Esophagus muscularis mucosa (tissue), 4 donors: ENCODE measurements at regions not wholly inside any gene's neighbourhood (a gene's known extent, or its start where the extent isn't known, plus 50 kb on each side); places are given as distances from the start of the nearest gene placed in this dataset.

ENCODE experiments used
- DNase-seq: peaks from one replicate; pipeline ENCODE4 v3.0.0-alpha.2; 2017; ENCODE audit errors: extremely low spot score
- H3K27ac ChIP-seq, 4 donors: fragments of 200-600 bp; sonication (generic); replicated peaks in 1 of 4; 1 replicate in 3 of 4; 2 replicates in 1 of 4; pipeline ENCODE4 v1.5.1; 2016 to 2019; ENCODE audit warnings: mild to moderate bottlenecking in 1 of 4
- H3K27me3 ChIP-seq, 4 donors: fragments of 200-600 bp; sonication (generic); one replicate each; pipeline versions ENCODE4 v1.5.1 to v1.6.0; 2016 to 2019
- H3K36me3 ChIP-seq, 4 donors: fragments of 200-600 bp; sonication (generic); one replicate each; pipeline ENCODE4 v1.5.1; 2016 to 2019
- H3K4me1 ChIP-seq, 4 donors: fragments of 200-600 bp; sonication (generic); one replicate each; pipeline ENCODE4 v1.5.1; 2016 to 2019
- H3K4me3 ChIP-seq, 4 donors: fragments of 200-600 bp; sonication (generic); 1 replicate in 2 of 4; 2 replicates in 2 of 4; pipeline ENCODE4 v1.5.1; 2016 to 2019; ENCODE audit warnings: mild to moderate bottlenecking in 4 of 4, moderate library complexity in 1 of 4
- H3K9me3 ChIP-seq, 4 donors: fragments of 200-600 bp; sonication (generic); 1 replicate in 3 of 4; 2 replicates in 1 of 4; pipeline ENCODE4 v1.5.1; 2016 to 2019
- EP300 ChIP-seq: sonication (generic); formaldehyde crosslinking; IDR thresholded peaks from one replicate; pipeline ENCODE4 v1.6.1; 2017; ENCODE audit warnings: antibody characterized with exemption
- POLR2A ChIP-seq: fragments of 450-650 bp; IDR thresholded peaks from one replicate; pipeline ENCODE4 v1.6.1; 2017; ENCODE audit warnings: antibody characterized with exemption, moderate library complexity, mild to moderate bottlenecking, low read depth
- POLR2AphosphoS5 ChIP-seq, 2 donors: sonication (generic); formaldehyde crosslinking; IDR thresholded peaks; one replicate each; pipeline ENCODE4 v1.6.1; 2017; ENCODE audit warnings: antibody characterized with exemption in 2 of 2
- WGBS: methylation state at CpG from one replicate; pipeline ENCODE4 v1.1.5; 2018; 5-methylcytosine and 5-hydroxymethylcytosine counted together
- intact Hi-C: fragments of 100-400 bp; cut with DNase I; formaldehyde crosslinking; loops from one replicate; pipeline ENCODE4 v1.15.1; 2023
- TF ChIP-seq, protein P1 (sequence below), 3 experiments: fragments of 200-600 bp in 2 of 3; fragments of 450-650 bp in 1 of 3; sonication (generic) in 2 of 3; IDR thresholded peaks; one replicate each; pipeline ENCODE4 v1.5.1; 2017 to 2019; ENCODE audit warnings: antibody characterized with exemption in 3 of 3, mild to moderate bottlenecking in 2 of 3, moderate library complexity in 1 of 3

DNA sequence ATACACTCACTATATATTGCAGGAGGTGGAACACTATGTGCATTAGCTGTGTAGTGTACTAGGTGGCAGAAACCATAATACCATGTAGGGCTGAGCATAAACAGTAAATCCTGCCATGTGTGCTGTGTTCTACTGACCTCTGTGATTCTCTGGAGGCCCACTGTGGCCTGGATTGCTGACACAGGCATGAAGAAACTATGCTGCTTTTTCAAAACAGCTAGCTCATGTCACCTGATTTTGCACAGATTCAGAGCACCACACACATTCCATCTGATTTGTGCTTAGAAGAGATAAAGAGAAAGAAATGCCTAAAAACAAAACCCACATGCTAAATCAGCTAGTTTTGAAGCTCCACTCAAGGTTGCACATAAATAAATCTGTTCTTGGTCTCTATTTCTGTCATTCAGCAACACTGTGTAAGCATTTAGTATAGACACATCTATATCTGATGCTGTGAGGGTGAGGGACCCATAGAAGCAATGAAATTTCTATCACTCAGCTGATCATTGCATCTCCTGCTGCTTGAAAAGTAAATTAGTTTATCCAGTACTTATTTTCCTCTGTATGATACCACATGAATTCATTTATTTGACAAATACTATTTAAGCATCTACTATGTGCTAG is 1007.7 kb upstream of the SEMA6D start:
- Histone ChIP-seq H3K36me3 (no peaks in the 10 kb centered on the region), H3K9me3 (peaks cover 0 to 9% (median 2%) of the 10 kb centered on the region in 4 donors), H3K27ac (no peak overlapping the region), H3K4me1 (no peaks in the 10 kb centered on the region), H3K4me3 (no peak overlapping the region), H3K27me3 (no peaks in the 10 kb centered on the region)
- no peak for DNase-seq
- intact Hi-C loops: no loop called here
- TF ChIP-seq POLR2AphosphoS5 (IDR thresholded peaks at IDR 0.05): no peak
- TF ChIP-seq EP300: no peak
- TF ChIP-seq POLR2A: no peak
- TF ChIP-seq, protein P1, sequence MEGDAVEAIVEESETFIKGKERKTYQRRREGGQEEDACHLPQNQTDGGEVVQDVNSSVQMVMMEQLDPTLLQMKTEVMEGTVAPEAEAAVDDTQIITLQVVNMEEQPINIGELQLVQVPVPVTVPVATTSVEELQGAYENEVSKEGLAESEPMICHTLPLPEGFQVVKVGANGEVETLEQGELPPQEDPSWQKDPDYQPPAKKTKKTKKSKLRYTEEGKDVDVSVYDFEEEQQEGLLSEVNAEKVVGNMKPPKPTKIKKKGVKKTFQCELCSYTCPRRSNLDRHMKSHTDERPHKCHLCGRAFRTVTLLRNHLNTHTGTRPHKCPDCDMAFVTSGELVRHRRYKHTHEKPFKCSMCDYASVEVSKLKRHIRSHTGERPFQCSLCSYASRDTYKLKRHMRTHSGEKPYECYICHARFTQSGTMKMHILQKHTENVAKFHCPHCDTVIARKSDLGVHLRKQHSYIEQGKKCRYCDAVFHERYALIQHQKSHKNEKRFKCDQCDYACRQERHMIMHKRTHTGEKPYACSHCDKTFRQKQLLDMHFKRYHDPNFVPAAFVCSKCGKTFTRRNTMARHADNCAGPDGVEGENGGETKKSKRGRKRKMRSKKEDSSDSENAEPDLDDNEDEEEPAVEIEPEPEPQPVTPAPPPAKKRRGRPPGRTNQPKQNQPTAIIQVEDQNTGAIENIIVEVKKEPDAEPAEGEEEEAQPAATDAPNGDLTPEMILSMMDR (IDR thresholded peaks at IDR 0.05): no peak

DNA sequence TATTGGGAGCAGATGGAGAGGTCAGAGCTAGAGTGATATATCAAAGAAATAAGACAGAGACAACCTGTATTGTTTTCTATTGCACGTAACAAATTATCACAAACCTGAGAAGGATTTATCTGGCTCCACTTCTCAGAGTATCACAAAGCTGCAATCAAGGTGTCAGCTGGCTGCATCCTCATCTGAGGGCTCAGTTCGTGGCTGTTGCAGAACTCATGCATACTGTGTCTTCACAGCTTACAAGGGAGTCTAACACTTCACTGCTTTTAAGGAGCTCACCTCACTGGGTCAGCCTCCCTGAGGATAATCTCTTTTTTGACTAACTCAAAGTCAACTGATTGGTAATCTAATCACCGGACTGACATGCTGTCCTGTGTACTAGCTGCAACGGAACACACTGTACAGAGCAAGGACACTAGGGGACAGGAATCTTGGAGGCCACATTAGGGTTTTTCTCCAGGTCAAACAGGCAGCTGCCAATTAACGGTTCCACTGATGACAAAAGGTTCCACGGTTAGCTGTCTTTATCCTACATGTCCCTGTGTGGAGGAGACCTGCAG is 1006.8 kb upstream of the SEMA6D start:
- WGBS: 86% methylated on average over 6 of the region's 6 CpGs
- intact Hi-C loops: no loop called here
- Histone ChIP-seq H3K27ac (no peak overlapping the region), H3K9me3 (peaks cover 0 to 9% (median 2%) of the 10 kb centered on the region in 4 donors), H3K36me3 (no peaks in the 10 kb centered on the region), H3K4me1 (no peaks in the 10 kb centered on the region), H3K27me3 (no peaks in the 10 kb centered on the region), H3K4me3 (no peak overlapping the region)
- TF ChIP-seq POLR2A: no peak
- TF ChIP-seq, protein P1 (IDR thresholded peaks at IDR 0.05): no peak
- no peak for TF ChIP-seq POLR2AphosphoS5 (IDR thresholded peaks at IDR 0.05)
- no peak for TF ChIP-seq EP300
- DNase-seq: no peak

DNA sequence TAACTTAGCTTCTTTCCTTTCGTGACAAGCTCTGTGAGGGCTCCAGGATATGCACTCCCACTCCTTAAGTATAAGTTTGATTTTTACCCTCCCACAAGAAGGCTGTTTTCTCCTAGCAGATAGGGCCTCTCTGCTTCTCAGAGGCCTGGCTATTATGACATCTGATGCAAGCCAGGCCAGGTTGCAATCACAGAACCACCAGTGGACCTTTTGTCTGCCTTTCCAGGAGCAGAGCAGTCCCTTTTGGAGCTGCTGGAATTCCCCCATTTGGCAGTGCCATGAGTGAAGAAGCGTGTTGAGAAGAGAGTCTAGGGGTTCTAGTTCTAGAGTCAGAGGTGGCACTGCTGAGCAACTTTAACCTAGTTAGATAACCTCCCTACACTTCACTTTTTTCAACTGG is 1004.3 kb upstream of the SEMA6D start:
- H3K27ac ChIP-seq: no peak overlapping the region
- intact Hi-C loops: no loop called here
- WGBS: 76% methylated on average over 2 of the region's 2 CpGs
- H3K4me3 ChIP-seq: no peak overlapping the region
- H3K9me3 ChIP-seq: no peaks in the 10 kb centered on the region
- no peak for DNase-seq
- H3K36me3 ChIP-seq: no peaks in the 10 kb centered on the region
- TF ChIP-seq POLR2AphosphoS5 (IDR thresholded peaks at IDR 0.05) (no peak), EP300 (no peak), POLR2A (no peak)
- TF ChIP-seq, protein P1 (IDR thresholded peaks at IDR 0.05): no peak
- H3K27me3 ChIP-seq: no peaks in the 10 kb centered on the region
- H3K4me1 ChIP-seq: no peaks in the 10 kb centered on the region

DNA sequence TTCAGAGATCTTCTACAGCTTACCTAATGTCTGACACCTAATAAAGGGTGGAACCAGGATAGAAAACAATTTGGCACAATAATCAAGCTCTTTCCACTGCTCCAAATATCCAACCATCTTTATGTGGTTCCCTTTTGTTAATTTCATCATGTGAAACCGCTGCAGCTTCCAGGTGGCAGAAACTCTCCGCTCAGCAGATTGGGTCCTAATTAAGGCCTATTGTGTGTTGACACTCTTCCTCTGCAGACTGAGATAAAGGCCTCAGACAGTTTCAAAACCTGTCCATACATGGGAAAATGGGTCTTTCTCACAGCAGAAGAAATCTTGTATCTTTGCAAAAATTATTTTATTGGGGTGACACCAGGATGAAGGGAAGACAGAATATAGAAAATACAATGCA is 1002.4 kb upstream of the SEMA6D start:
- Histone ChIP-seq H3K4me3 (no peak overlapping the region), H3K27ac (no peak overlapping the region), H3K4me1 (no peaks in the 10 kb centered on the region), H3K36me3 (no peaks in the 10 kb centered on the region), H3K27me3 (no peaks in the 10 kb centered on the region), H3K9me3 (no peaks in the 10 kb centered on the region)
- WGBS: 86% methylated on average over 2 of the region's 2 CpGs
- DNase-seq: no peak
- TF ChIP-seq POLR2A (no peak), POLR2AphosphoS5 (IDR thresholded peaks at IDR 0.05) (no peak)
- TF ChIP-seq, protein P1 (IDR thresholded peaks at IDR 0.05): no peak
- intact Hi-C loops: no loop called here

DNA sequence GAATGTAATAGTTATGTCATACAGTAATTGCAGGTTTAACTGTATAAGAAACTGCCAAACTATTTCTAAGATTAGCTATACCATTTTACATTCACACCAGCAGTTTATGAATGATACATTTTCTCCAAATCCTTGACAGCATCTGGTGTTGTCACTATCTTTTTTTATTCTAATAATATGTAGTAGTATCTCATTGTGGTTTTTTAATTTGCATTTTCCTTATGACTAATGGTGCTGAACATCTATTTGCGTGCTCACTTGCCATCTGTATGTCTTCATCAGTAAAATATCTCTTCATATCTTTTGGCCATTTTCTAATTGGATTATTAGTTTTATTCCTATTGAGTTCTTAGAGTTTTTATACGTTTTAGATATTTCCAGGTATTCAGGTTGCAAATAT is 994.0 kb upstream of the SEMA6D start:
- Histone ChIP-seq H3K4me3 (no peak overlapping the region), H3K4me1 (no peaks in the 10 kb centered on the region), H3K9me3 (peaks cover 0 to 11% (median 8%) of the 10 kb centered on the region in 4 donors), H3K27ac (no peak overlapping the region), H3K36me3 (no peaks in the 10 kb centered on the region), H3K27me3 (no peaks in the 10 kb centered on the region)
- intact Hi-C loops: no loop called here
- DNase-seq: no peak
- TF ChIP-seq POLR2AphosphoS5 (IDR thresholded peaks at IDR 0.05) (no peak), EP300 (no peak), POLR2A (no peak)
- TF ChIP-seq, protein P1 (IDR thresholded peaks at IDR 0.05): no peak
- 71% methylated on average over 2 of the region's 2 CpGs for WGBS
